PC-3 (cell line): ENCODE measurements at regions not wholly inside any gene's neighbourhood (a gene's known extent, or its start where the extent isn't known, plus 50 kb on each side); places are given as distances from the start of the nearest gene placed in this dataset.

ENCODE experiments used
- EZH2 ChIP-seq: fragments of 300-600 bp; sonication (generic); IDR thresholded peaks from one replicate; pipeline ENCODE4 v1.6.1; 2017; ENCODE audit warnings: antibody characterized with exemption, mild to moderate bottlenecking, low read length; ENCODE audit not compliant: unreplicated experiment
- EZH2phosphoT487 ChIP-seq: fragments of 300-600 bp; sonication (generic); IDR thresholded peaks from 2 replicates; pipeline ENCODE4 v1.6.1; 2018; ENCODE audit warnings: mild to moderate bottlenecking, antibody characterized with exemption, low read length, borderline replicate concordance
- TF ChIP-seq, protein P1 (sequence below): fragments of 300-600 bp; sonication (generic); conservative IDR thresholded peaks from 2 replicates; pipeline ENCODE4 v1.5.1; 2017; ENCODE audit warnings: antibody characterized with exemption, low read depth, mild to moderate bottlenecking, low read length

DNA sequence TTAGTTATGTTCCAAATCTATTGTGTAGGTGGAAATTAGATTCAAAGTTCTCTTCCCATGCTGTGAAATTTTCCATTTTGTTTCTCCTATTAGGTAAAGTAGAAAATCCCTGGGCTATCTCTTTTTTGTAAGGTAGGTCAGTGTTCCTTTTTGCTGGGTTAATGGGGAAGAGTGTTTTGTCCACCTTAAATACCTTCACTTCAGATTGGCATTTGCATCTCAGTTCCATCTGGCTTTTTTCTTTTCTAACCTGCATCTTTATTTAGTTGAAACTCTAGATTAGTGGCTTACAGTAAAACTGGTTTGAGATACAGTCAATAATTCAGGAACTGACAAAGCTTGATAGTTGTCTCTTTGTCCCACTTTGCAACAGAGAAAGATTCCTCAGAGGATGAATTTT is 1115.8 kb downstream of the PDHA2 start:
- TF ChIP-seq, protein P1, sequence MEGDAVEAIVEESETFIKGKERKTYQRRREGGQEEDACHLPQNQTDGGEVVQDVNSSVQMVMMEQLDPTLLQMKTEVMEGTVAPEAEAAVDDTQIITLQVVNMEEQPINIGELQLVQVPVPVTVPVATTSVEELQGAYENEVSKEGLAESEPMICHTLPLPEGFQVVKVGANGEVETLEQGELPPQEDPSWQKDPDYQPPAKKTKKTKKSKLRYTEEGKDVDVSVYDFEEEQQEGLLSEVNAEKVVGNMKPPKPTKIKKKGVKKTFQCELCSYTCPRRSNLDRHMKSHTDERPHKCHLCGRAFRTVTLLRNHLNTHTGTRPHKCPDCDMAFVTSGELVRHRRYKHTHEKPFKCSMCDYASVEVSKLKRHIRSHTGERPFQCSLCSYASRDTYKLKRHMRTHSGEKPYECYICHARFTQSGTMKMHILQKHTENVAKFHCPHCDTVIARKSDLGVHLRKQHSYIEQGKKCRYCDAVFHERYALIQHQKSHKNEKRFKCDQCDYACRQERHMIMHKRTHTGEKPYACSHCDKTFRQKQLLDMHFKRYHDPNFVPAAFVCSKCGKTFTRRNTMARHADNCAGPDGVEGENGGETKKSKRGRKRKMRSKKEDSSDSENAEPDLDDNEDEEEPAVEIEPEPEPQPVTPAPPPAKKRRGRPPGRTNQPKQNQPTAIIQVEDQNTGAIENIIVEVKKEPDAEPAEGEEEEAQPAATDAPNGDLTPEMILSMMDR: no peak
- no peak for TF ChIP-seq EZH2
- no peak for TF ChIP-seq EZH2phosphoT487
